HG02840 (cell line): ENCODE measurements at regions not wholly inside any gene's neighbourhood (a gene's known extent, or its start where the extent isn't known, plus 50 kb on each side); places are given as distances from the start of the nearest gene placed in this dataset.

ENCODE experiments used
- ATAC-seq: cut with Tn5 transposase; IDR thresholded peaks from one replicate; pipeline ENCODE4 v1.9.1; 2021; ENCODE audit warnings: mild to moderate bottlenecking, moderate library complexity, moderate number of reproducible peaks; ENCODE audit not compliant: unreplicated experiment, low FRiP score

DNA sequence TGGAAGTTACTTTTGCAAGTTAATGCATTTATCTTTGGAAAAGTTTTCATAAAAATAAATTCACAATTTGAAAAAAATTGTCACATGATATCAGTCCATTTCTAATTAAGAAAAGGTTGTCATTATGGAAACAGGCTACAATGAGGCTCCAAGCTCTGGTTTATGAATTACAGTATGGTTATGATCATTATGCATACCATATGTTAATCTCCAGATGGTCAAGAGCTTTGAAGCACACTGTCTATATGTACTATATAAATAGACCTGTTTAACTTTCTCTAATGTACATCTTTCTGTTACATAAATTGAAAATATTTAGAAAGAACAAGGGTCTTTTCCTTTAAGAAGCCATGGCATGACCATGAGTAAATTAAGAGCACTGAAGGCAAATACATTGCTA is 2338.8 kb downstream of the PCDH7 start:
- ATAC-seq = no peak

DNA sequence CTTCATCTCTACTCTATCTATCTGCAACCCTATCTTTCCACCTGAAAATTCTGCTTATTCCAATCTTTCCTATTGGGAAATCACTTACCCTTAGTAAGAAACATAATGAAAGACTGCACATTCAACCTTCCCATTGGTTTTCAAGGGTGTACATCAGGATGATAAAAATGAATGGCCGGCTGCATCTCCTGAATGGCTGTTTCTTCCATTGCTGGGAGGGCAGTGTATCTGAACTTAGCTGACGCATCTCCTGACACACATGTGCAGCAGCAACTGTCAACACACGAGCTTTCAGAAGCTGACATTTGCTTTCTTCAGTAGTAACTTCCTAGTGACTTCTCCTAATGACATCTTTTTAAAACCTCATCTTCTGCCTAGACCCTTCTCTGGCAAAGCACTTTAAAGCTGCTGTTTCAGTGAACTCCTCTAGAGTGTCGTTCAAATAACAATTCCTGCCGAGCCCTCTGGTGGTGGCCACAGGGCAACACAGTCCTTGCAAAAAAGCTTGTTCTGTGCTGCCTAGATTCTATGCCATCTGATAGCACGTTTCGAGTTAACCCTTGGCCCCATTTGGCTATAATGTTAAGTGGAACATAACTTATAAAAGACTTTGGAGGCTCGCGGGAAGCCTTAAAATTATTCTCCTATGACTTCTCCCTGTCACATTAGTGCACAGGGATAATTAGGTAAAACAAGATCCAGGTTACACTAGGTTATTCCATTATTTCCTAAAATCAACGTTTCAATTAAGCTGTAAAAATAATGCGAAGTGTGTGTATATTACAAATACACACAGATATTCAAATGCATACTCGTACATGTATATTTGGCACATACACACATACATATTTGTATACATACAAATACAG is 2340.7 kb downstream of the PCDH7 start:
- ATAC-seq = no peak

DNA sequence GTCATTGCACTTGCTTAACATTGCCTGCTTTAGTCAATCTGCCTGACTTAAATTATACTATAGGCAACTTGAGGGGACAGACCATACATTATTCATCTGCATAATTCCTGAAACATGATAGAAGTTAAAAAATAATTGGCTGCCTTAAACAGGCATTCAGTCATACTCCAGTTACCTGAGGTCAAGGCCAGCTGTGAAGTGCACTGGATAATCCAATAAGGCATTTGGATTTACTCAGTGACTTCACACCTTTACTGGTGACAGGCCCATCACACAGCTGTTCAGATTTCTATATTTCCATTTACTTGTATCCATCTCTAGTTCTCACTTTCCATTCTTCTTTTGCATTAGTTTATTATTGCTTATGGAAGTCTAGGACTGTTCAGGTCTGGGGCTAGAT is 2341.6 kb downstream of the PCDH7 start:
- no peak for ATAC-seq

DNA sequence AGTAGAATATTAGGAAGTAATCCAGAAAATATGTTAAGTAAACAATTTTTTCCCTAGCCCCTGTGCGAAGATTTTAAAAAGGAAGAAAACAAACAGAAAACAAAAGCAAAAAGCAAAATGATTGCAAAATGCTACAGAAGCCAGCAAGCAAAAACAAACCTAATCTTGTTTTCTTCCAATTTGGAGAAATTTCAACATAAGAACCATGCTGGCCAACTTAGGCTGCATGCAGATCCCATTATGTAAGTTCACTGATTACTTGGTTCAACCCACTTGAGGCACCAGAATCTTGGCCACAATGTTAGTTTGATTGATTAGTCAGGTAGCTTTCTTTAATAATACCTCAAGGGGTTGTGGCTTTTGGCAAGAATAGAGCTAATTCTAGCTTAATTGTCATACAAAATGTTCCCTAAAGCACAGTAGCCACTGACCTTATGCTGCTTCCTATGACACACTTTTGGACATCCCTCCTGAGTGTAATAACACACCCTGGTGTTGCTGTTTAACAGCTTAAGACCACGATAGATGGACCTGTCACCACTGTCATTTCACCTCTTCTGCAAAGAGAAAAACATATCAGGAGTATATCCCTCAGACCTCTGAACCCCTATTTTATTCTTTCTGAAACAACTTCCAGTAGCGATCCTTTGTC is 2342.1 kb downstream of the PCDH7 start:
- ATAC-seq = no peak

DNA sequence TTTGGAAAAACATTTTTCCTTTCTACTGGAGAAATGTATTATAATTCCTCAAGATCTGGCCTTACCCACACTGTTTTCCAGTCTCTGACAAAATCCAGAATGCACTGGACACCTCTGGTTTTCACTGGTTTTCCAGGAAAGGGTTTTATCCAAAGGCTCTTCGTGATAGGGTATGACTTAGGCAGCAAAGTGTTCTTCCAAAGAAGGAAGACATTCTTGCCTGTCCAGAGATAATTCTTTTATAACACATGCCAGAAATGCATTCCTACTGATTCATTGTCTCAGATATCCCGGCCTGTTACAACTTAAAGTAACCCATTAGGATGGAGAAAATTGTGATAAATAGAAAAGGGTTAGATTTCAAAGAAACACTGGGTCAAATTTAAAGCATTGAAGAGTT is 2343.1 kb downstream of the PCDH7 start:
- no peak for ATAC-seq

DNA sequence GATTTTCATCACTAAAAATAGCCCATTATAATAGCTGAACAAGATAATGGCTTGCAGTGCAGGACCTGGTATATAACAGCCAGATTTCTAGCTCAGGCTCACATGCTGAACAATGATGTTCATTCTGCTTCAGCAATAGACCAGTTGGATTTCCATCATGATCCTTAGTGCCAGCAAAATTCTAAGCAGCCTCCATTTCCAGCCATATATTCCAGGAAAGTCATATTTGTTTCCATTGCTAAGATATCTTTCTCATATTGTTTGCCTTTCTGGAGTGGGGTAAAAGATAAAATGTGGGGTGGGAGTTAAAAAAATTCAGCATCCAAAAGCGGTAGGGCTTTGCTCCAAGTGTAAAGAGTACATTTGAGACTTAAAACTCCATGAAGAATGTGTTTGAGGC is 2344.1 kb downstream of the PCDH7 start:
- no peak for ATAC-seq

DNA sequence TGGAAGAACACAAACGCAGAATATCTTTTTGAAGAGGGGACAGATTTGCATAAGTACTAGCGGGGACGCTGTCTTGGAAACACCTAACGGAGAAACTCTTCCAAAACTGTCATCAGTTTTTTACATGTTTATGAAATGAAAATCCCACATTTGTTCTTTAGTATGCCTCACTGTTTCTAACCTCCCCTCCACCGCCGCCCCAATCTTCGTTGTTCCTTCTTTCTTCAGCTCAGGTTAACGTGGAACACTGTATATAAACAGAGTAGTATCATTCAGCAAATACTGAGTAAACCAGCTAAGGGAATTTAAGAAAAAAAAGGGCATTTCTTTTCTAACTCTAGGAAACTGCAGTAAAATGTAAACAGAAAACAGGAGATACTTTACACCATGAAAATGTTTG is 2345.6 kb downstream of the PCDH7 start:
- ATAC-seq = no peak

DNA sequence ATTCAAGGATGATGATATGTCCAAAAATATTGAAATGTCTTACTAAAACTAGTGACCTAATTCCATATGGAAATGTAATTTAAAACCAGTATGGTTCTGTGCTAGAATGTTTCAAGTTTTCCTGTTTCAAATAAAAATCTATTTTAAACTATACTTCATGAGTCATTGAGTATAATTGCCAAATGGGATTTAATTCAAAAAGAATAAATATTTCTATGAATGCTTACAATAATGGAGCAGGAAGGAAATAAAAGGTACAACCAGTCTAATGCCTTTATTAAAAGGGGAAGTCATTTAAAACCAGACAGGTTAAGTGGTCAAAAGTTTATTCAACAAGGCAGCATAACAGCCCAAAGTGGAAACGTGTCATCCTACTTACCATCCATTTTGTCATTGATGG is 2347.1 kb downstream of the PCDH7 start:
- ATAC-seq = no peak

DNA sequence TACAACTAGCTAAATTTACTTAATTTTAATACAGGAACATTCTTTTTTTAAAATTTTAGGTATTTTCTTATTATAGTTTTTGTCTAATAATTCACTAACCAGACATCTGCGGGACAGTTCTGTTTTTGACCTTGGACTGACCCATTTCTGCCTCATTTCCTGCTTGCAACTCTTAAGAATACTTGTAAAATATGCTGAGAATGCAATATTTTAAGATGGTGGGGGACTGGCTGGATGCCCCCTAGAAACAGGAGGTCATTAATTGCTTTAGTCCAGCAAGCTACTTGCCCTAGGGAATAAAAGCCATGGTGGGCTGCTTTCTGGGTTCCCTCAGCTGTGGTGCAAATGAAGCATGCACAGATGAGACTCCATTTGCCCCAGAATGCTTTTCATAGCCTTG is 2348.4 kb downstream of the PCDH7 start:
- ATAC-seq = no peak

DNA sequence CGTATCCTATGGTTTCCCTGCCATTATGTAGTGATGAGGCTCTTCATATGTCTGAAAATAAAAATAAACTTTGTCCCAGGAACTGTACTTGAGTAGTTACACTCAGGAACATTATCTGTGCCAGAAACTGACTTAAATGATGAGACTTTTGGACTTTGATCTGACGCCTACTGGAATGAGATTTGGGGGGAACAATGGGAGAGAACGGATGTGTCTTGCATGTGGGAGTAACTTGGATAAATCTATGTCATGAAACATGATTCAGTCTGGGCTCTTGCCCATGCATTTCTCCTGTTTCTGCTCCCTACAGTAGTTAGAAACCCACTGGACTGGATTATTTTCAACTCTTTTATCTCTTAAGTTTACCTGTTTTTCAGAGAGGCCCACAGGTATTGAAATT is 2351.4 kb downstream of the PCDH7 start:
- ATAC-seq = no peak

DNA sequence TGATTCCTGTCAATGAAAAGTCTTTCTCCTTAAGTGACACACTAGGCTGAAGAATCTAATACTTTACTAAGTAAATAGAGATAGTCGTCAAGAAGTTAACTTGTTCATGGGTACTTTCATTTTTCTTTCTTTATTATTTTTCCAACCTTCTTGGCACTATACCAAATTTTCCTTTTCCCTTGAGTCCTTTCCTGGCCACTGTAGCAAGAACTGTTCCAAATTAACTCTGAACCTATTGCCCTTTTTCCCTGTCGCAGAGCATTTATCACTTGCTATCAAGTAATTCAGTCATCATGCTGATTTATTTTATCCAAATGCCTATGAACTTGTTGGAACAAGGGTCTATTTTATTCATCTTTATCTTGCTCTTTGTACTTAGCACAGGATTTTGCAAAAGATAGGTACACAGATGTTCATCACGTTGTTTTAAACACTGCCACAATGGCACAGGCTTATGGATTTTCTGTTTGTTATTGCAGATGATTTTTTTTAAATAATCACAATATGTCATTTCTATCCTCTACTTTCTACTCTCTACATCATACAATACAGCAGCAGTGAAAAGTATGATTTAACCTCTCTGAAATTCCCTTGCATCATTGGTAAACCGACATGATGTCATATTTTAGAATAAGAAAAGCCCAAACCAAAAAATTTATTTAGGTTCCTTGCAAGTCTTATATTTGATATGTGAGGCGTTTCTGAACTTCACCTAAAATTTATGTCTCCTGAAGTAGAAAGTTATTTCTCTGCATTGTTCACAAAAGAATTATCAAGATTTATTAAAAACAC is 2352.3 kb downstream of the PCDH7 start:
- no peak for ATAC-seq

DNA sequence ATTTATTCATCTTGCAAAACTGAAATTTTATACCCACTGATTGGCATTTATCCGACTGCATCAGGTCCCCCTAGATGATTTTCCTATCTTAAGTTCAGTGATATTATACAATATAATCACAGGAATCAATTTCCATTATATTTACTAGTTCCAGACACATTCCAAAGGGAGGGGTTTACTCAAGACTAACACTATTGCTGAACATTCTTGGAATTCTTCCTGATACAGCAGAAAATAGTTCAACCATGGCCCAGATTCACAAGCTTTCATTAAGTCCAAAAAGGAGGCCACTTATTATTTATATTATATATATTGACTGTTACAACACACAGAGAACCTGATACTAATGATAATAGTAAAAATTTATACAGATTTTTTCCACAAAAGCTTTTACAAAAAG is 2353.6 kb downstream of the PCDH7 start:
- ATAC-seq = no peak

DNA sequence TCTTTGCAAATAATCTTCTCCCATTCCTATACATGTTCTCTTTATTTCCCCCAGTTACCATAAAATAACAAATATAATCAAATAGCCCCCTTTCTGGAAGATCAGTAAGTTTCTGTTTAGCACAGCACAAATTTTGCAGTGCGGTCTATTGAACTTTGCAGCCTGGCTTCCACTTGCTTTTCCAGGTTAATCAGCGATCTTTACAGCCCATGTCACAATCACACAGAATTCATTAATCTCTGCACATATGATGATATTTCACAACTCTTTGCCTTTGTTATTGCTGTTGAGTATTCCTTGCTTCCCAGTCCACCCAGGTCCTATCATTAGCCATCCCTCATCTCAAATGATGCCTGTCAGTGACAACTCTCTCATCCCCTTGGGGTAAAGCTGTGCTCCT is 2358.0 kb downstream of the PCDH7 start:
- ATAC-seq = no peak

DNA sequence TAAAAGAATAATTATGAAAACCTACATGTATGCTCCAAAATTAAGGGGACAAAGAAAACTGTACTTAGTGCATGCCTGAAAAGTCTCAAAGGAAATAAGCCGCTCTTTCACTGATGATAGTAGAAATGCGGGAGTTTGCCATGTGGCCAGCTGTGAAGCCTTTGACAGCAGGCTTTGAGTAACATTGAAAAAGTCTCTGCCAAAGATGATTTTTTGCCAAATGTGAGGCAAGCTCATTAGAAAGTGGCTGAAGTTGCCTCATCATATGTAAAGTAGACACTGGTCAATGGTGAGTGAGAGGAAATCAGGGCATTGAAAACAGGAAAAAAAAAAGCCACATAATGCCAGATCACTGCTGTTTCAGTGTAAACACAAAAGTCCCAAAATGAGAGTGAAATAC is 2360.1 kb downstream of the PCDH7 start:
- ATAC-seq = no peak

DNA sequence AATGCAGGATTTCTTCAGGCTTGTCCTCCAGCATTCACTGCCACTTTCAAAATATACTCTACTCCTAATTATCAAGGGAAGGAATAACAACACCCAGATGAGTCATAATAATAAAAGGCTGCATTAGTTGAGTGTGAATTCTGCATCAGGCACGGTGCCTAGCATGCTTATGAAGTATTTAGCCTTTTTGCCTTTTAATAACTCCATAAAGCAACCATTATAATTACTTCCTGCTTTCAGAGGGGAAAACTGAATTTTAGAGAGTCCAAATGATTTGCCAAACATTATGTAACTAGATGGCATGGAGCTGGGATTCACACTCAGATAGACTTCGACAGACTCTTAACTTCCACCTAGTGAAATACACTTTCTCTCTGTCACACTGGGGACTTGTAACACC is 2365.5 kb downstream of the PCDH7 start:
- ATAC-seq = no peak

DNA sequence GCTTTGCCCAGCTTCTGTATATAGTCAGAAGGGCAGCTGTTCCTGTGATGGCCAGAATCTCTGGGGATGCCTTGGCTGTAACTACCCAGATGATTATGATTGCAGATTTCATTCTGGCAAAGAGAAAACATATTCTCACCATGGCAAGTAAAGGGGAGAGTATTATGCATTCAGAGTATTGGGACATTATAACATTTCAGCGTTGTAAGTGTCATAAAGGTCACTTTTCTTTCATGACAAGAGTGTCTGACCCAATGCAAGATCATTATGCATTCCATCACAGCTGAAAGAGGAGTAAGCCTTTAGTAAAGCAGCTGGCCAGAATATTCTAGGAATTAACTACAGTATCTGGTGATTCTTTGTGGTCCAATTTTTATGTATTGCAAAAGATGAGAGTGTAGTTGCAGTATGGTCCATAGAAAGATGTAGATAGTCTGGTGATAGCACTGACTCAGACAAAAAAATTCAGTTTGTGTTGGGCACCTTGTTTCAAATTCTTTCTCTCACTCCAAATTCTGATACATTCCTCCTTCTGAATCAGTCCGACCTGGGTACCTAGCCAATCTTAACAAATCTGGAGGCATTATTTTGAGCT is 2366.3 kb downstream of the PCDH7 start:
- no peak for ATAC-seq

DNA sequence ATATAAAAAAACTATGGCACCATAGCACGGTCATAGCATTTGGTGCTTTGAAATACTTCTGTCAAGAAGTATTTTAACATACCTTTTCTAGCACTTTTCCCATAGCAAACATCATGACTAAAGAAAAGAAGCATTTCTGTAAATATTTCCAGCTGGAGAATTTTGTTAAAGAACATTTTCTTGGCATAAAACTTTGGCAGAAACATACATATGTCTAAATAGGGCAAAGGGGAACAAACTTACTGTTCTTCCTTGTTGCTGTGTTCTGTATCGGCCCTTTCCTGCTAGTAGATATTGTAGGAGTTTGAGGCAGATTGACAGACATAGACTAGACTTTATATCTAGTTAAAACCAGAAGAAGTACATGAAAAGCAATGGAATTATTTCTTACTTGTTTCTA is 2368.5 kb downstream of the PCDH7 start:
- no peak for ATAC-seq

DNA sequence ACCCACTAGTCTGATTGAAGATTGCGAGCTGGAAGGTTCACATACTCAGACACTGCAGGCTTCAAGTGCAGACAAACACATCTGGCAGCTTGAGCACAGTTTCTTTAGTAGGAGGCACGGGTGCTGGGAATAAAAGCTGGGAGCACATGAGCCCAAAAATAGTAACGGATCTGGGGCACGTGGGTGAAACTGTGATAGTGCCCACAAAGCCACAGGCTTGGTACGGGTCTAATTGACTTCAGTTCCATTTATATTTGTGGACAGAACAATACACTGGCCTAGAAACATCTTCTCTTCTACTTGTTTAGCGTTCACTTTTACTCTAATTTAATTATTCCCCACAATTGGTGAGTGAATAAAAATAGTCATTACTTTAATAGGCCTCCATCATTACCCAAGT is 2370.7 kb downstream of the PCDH7 start:
- ATAC-seq = no peak

DNA sequence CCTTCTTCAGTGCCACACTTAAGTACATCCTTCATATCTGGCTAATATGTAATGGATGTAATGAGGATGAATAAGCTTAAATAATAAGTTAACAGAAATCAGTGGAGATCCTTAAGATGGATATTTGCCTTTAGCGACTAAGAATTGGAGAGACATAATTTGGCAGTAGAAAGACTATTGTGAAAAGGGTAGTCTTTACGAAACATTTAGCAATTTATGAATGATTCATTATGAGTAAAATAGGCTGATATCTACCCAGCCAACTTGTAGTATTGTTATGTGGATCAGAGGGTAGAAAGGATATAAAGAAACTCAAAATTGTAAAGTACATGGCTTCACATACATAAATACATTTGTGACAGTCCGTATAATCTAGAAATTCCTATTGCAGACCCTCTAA is 2371.8 kb downstream of the PCDH7 start:
- no peak for ATAC-seq

DNA sequence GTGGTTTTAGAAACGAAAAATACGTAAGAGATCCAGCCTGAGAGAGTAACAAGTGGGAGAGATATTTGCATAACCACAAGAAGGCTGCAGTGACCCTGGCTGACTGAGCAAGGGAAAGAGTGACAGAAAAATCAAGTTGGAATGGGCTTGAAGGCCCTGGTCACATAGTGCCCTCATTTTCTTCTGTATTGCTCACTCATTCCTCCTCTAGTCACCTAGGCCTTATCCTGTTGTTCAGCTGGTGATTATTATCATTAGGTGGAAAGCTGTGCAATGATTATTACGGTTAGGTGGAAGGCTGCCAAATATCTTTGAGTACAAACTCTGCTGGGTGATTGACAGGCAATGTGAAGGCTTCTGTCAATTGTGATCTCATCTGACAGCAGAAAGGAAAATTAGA is 2384.1 kb downstream of the PCDH7 start:
- ATAC-seq = no peak

DNA sequence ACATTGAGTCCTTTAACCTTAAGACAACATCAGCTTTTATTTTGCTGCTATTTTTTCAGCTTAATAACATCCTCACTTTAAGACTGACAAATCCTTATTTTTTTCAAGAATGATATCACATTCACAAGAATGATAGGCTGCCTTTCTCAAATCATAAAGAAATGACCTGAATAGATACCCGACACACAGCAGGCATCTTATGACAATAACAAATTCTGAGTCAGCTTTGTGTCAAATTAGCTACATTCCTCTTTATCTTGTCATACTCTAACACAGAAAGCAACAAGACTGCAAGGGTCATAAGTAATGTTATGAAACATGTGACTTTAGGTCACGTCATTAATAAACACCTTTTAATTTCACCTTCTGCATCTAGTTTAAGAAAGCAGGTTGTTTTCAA is 2387.6 kb downstream of the PCDH7 start:
- ATAC-seq = no peak
